ENCODE measurements at regions not wholly inside any gene's neighbourhood (a gene's known extent, or its start where the extent isn't known, plus 50 kb on each side); places are given as distances from the start of the nearest gene placed in this dataset.

- H3K27ac ChIP-seq (ENCODE audit: low read depth in 2 of 2, low read length in 2 of 2): no peak overlapping the region
Measured at GRCh38 chr20:3354247-3354646, 53.2 kb downstream of the DNAAF9 start.

GRCh38 chr20:3353646-3354045 lies 53.8 kb downstream of the DNAAF9 start:
- Histone ChIP-seq H3K9me3 (ENCODE audit: control insufficient read depth in 2 of 2, low read length in 2 of 2) (no peaks in the 10 kb centered on the region), H3K9ac (ENCODE audit: low read depth in 1 of 2, low read length in 2 of 2) (no peak overlapping the region), H3K4me3 (ENCODE audit: low read length in 2 of 2) (no peak overlapping the region), H3K4me1 (ENCODE audit: control insufficient read depth in 2 of 2, insufficient read depth in 2 of 2, low read length in 2 of 2) (no peaks in the 10 kb centered on the region), H3K36me3 (ENCODE audit: control insufficient read depth in 2 of 2, insufficient read depth in 2 of 2, low read length in 2 of 2) (no peaks in the 10 kb centered on the region), H3K27me3 (ENCODE audit: control insufficient read depth in 2 of 2, insufficient read depth in 2 of 2, low read length in 2 of 2) (no peaks in the 10 kb centered on the region), H3K27ac (ENCODE audit: low read depth in 2 of 2, low read length in 2 of 2) (no peak overlapping the region)

More at GRCh38 chr20:3354247-3354646, 53.2 kb downstream of the DNAAF9 start:
- H3K9ac ChIP-seq (ENCODE audit: low read depth in 1 of 2, low read length in 2 of 2): no peak overlapping the region
- H3K4me3 ChIP-seq (ENCODE audit: low read length in 2 of 2): no peak overlapping the region
- H3K9me3 ChIP-seq (ENCODE audit: control insufficient read depth in 2 of 2, low read length in 2 of 2): no peaks in the 10 kb centered on the region
- no peaks in the 10 kb centered on the region for H3K4me1 ChIP-seq (ENCODE audit: control insufficient read depth in 2 of 2, insufficient read depth in 2 of 2, low read length in 2 of 2)
- H3K27me3 ChIP-seq (ENCODE audit: control insufficient read depth in 2 of 2, insufficient read depth in 2 of 2, low read length in 2 of 2): no peaks in the 10 kb centered on the region
- no peaks in the 10 kb centered on the region for H3K36me3 ChIP-seq (ENCODE audit: control insufficient read depth in 2 of 2, insufficient read depth in 2 of 2, low read length in 2 of 2)

GRCh38 chr20:3352202-3352601 lies 55.3 kb downstream of the DNAAF9 start:
- Histone ChIP-seq H3K27me3 (ENCODE audit: control insufficient read depth in 2 of 2, insufficient read depth in 2 of 2, low read length in 2 of 2) (no peaks in the 10 kb centered on the region), H3K9ac (ENCODE audit: low read depth in 1 of 2, low read length in 2 of 2) (no peak overlapping the region), H3K27ac (ENCODE audit: low read depth in 2 of 2, low read length in 2 of 2) (no peak overlapping the region), H3K9me3 (ENCODE audit: control insufficient read depth in 2 of 2, low read length in 2 of 2) (no peaks in the 10 kb centered on the region), H3K36me3 (ENCODE audit: control insufficient read depth in 2 of 2, insufficient read depth in 2 of 2, low read length in 2 of 2) (peaks cover 0 to 4% of the 10 kb centered on the region in 2 donors), H3K4me3 (ENCODE audit: low read length in 2 of 2) (no peak overlapping the region), H3K4me1 (ENCODE audit: control insufficient read depth in 2 of 2, insufficient read depth in 2 of 2, low read length in 2 of 2) (no peaks in the 10 kb centered on the region)

- no peaks in the 10 kb centered on the region for H3K4me1 ChIP-seq (ENCODE audit: control insufficient read depth in 2 of 2, insufficient read depth in 2 of 2, low read length in 2 of 2)
- peaks cover 0 to 4% of the 10 kb centered on the region in 2 donors for H3K36me3 ChIP-seq (ENCODE audit: control insufficient read depth in 2 of 2, insufficient read depth in 2 of 2, low read length in 2 of 2)
- H3K4me3 ChIP-seq (ENCODE audit: low read length in 2 of 2): no peak overlapping the region
- no peaks in the 10 kb centered on the region for H3K9me3 ChIP-seq (ENCODE audit: control insufficient read depth in 2 of 2, low read length in 2 of 2)
- H3K9ac ChIP-seq (ENCODE audit: low read depth in 1 of 2, low read length in 2 of 2): no peak overlapping the region
- no peak overlapping the region for H3K27ac ChIP-seq (ENCODE audit: low read depth in 2 of 2, low read length in 2 of 2)
- H3K27me3 ChIP-seq (ENCODE audit: control insufficient read depth in 2 of 2, insufficient read depth in 2 of 2, low read length in 2 of 2): no peaks in the 10 kb centered on the region
Measured at GRCh38 chr20:3350422-3350821, 57.0 kb downstream of the DNAAF9 start.

- Histone ChIP-seq H3K9ac (ENCODE audit: low read depth in 1 of 2, low read length in 2 of 2) (no peak overlapping the region), H3K27me3 (ENCODE audit: control insufficient read depth in 2 of 2, insufficient read depth in 2 of 2, low read length in 2 of 2) (no peaks in the 10 kb centered on the region), H3K9me3 (ENCODE audit: control insufficient read depth in 2 of 2, low read length in 2 of 2) (no peaks in the 10 kb centered on the region), H3K27ac (ENCODE audit: low read depth in 2 of 2, low read length in 2 of 2) (no peak overlapping the region), H3K4me1 (ENCODE audit: control insufficient read depth in 2 of 2, insufficient read depth in 2 of 2, low read length in 2 of 2) (no peaks in the 10 kb centered on the region), H3K4me3 (ENCODE audit: low read length in 2 of 2) (no peak overlapping the region), H3K36me3 (ENCODE audit: control insufficient read depth in 2 of 2, insufficient read depth in 2 of 2, low read length in 2 of 2) (peaks cover 0 to 4% of the 10 kb centered on the region in 2 donors)
Measured at GRCh38 chr20:3349786-3350185, 57.7 kb downstream of the DNAAF9 start.

GRCh38 chr20:3342766-3343165 lies 64.7 kb downstream of the DNAAF9 start:
- no peak overlapping the region for H3K9ac ChIP-seq (ENCODE audit: low read depth in 1 of 2, low read length in 2 of 2)
- no peaks in the 10 kb centered on the region for H3K4me1 ChIP-seq (ENCODE audit: control insufficient read depth in 2 of 2, insufficient read depth in 2 of 2, low read length in 2 of 2)
- H3K27me3 ChIP-seq (ENCODE audit: control insufficient read depth in 2 of 2, insufficient read depth in 2 of 2, low read length in 2 of 2): no peaks in the 10 kb centered on the region
- H3K27ac ChIP-seq (ENCODE audit: low read depth in 2 of 2, low read length in 2 of 2): no peak overlapping the region
- H3K4me3 ChIP-seq (ENCODE audit: low read length in 2 of 2): no peak overlapping the region
- H3K36me3 ChIP-seq (ENCODE audit: control insufficient read depth in 2 of 2, insufficient read depth in 2 of 2, low read length in 2 of 2): peaks cover 0 to 4% of the 10 kb centered on the region in 2 donors
- H3K9me3 ChIP-seq (ENCODE audit: control insufficient read depth in 2 of 2, low read length in 2 of 2): no peaks in the 10 kb centered on the region

- Histone ChIP-seq H3K27ac (ENCODE audit: low read depth in 2 of 2, low read length in 2 of 2) (no peak overlapping the region), H3K27me3 (ENCODE audit: control insufficient read depth in 2 of 2, insufficient read depth in 2 of 2, low read length in 2 of 2) (no peaks in the 10 kb centered on the region), H3K9ac (ENCODE audit: low read depth in 1 of 2, low read length in 2 of 2) (no peak overlapping the region), H3K36me3 (ENCODE audit: control insufficient read depth in 2 of 2, insufficient read depth in 2 of 2, low read length in 2 of 2) (peaks cover 0 to 3% of the 10 kb centered on the region in 2 donors), H3K9me3 (ENCODE audit: control insufficient read depth in 2 of 2, low read length in 2 of 2) (no peaks in the 10 kb centered on the region), H3K4me1 (ENCODE audit: control insufficient read depth in 2 of 2, insufficient read depth in 2 of 2, low read length in 2 of 2) (no peaks in the 10 kb centered on the region), H3K4me3 (ENCODE audit: low read length in 2 of 2) (no peak overlapping the region)
Measured at GRCh38 chr20:3340443-3340842, 67.0 kb downstream of the DNAAF9 start.

- Histone ChIP-seq H3K4me3 (ENCODE audit: low read length in 2 of 2) (no peak overlapping the region), H3K36me3 (ENCODE audit: control insufficient read depth in 2 of 2, insufficient read depth in 2 of 2, low read length in 2 of 2) (peaks cover 0 to 6% of the 10 kb centered on the region in 2 donors), H3K9me3 (ENCODE audit: control insufficient read depth in 2 of 2, low read length in 2 of 2) (no peaks in the 10 kb centered on the region), H3K4me1 (ENCODE audit: control insufficient read depth in 2 of 2, insufficient read depth in 2 of 2, low read length in 2 of 2) (no peaks in the 10 kb centered on the region), H3K9ac (ENCODE audit: low read depth in 1 of 2, low read length in 2 of 2) (no peak overlapping the region), H3K27me3 (ENCODE audit: control insufficient read depth in 2 of 2, insufficient read depth in 2 of 2, low read length in 2 of 2) (no peaks in the 10 kb centered on the region), H3K27ac (ENCODE audit: low read depth in 2 of 2, low read length in 2 of 2) (no peak overlapping the region)
Measured at GRCh38 chr20:3339571-3339970, 67.9 kb downstream of the DNAAF9 start.

GRCh38 chr20:3339076-3339475 lies 68.4 kb downstream of the DNAAF9 start:
- Histone ChIP-seq H3K9me3 (ENCODE audit: control insufficient read depth in 2 of 2, low read length in 2 of 2) (no peaks in the 10 kb centered on the region), H3K27me3 (ENCODE audit: control insufficient read depth in 2 of 2, insufficient read depth in 2 of 2, low read length in 2 of 2) (no peaks in the 10 kb centered on the region), H3K9ac (ENCODE audit: low read depth in 1 of 2, low read length in 2 of 2) (no peak overlapping the region), H3K4me1 (ENCODE audit: control insufficient read depth in 2 of 2, insufficient read depth in 2 of 2, low read length in 2 of 2) (no peaks in the 10 kb centered on the region), H3K27ac (ENCODE audit: low read depth in 2 of 2, low read length in 2 of 2) (no peak overlapping the region), H3K36me3 (ENCODE audit: control insufficient read depth in 2 of 2, insufficient read depth in 2 of 2, low read length in 2 of 2) (peaks cover 0 to 6% of the 10 kb centered on the region in 2 donors), H3K4me3 (ENCODE audit: low read length in 2 of 2) (no peak overlapping the region)

GRCh38 chr20:3334156-3334943 lies 73.1 kb downstream of the DNAAF9 start:
- no peak overlapping the region for H3K9ac ChIP-seq (ENCODE audit: low read depth in 1 of 2, low read length in 2 of 2)
- peaks cover 2 to 3% of the 10 kb centered on the region in 2 donors for H3K36me3 ChIP-seq (ENCODE audit: control insufficient read depth in 2 of 2, insufficient read depth in 2 of 2, low read length in 2 of 2)
- no peaks in the 10 kb centered on the region for H3K27me3 ChIP-seq (ENCODE audit: control insufficient read depth in 2 of 2, insufficient read depth in 2 of 2, low read length in 2 of 2)
- no peaks in the 10 kb centered on the region for H3K9me3 ChIP-seq (ENCODE audit: control insufficient read depth in 2 of 2, low read length in 2 of 2)
- H3K4me1 ChIP-seq (ENCODE audit: control insufficient read depth in 2 of 2, insufficient read depth in 2 of 2, low read length in 2 of 2): no peaks in the 10 kb centered on the region
- no peak overlapping the region for H3K27ac ChIP-seq (ENCODE audit: low read depth in 2 of 2, low read length in 2 of 2)
- no peak overlapping the region for H3K4me3 ChIP-seq (ENCODE audit: low read length in 2 of 2)

Measured in mucosa of rectum (tissue), 2 donors.